GM19395 (cell line): ENCODE measurements at regions not wholly inside any gene's neighbourhood (a gene's known extent, or its start where the extent isn't known, plus 50 kb on each side); places are given as distances from the start of the nearest gene placed in this dataset.

Experiments
- ATAC-seq: cut with Tn5 transposase; IDR thresholded peaks from one replicate; pipeline ENCODE4 v1.9.1; 2021; ENCODE audit warnings: mild to moderate bottlenecking, moderate library complexity; ENCODE audit not compliant: unreplicated experiment

GRCh38 chr17:12429116-12429515 is 236.6 kb upstream of the MYOCD start:
- ATAC-seq = no peak

GRCh38 chr17:12431188-12431587 is 234.5 kb upstream of the MYOCD start:
- peak; percentile 88 for ATAC-seq

- no peak for ATAC-seq
These were observed 227.5 kb upstream of the MYOCD start for GRCh38 chr17:12438212-12438611.

DNA sequence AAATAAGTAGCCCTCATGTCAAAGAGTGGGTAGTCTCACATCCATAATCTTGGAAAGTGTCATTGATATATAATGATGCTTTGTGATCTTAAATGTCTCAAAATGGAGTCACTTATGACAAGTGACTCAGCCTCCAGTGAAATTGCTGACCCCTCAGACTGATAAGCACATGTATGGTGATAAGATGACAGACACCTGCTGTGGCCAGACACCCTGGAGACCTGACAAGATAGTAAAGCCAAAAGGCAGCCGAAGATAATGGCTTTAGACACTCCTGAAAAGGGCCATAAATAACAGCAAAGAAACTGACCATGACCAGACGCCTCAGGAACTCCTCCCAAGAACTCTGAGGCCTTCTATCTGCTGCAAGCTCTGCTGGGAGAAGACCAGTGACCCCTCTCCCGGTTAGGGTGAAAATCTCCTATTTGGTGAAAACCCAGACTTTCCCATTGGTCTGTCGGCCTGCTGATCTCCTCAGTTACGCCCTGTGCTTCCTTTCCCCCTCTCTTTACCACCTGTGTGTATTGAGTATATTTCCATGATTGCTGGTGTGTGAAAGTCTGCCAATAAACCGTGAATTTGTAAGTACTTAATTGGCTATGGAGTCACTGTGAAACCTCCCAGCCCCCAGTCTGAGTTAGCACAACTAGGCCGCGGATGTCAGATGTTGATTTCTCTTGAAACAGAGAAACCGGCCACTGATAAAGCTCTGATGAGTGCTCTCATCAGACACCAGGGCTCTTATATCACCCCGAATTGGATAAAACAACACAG is 226.7 kb upstream of the MYOCD start:
- ATAC-seq = no peak

- ATAC-seq = no peak
These were observed 220.4 kb upstream of the MYOCD start for GRCh38 chr17:12445331-12445730.

GRCh38 chr17:12457493-12457892 is 208.2 kb upstream of the MYOCD start:
- ATAC-seq = no peak

GRCh38 chr17:12459736-12460135 is 206.0 kb upstream of the MYOCD start:
- no peak for ATAC-seq

DNA sequence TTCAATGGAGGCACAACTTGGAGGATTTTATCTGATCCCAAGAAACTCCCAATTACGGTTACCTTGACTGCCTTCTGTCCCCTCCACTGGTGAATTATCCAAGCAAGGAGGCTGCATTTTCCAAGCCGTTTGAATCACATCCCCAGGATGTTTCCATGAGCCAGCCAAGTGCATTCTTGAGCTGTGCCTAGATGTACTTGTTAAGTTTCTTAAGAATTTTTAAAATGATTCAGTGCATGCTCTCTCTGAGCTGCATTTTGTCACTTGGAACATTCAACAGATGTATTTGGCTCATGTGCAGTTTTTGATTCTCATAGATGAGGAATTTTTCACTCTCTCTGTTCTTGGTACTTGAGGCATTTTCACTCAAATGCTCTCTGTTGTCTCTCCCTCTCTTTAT is 202.6 kb upstream of the MYOCD start:
- no peak for ATAC-seq

- no peak for ATAC-seq
These were observed 193.2 kb upstream of the MYOCD start for GRCh38 chr17:12472252-12473173.

DNA sequence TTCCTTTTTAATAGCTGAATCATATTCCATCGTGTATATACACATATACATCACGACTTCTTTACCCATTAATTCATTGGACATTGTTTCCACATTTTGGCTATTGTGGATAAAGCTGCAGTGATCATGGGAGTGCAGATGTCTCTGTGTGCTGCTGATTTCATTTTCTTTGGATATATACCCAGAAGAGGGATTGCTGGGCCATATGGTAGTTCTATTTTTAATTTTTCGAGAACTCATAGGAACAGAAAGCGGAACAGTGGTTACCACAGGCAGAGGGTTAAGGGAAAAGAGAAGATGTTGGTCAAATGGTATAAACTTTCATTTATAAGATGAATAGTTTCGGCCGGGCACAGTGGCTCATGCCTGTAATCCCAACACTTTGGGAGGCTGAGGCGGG is 187.4 kb upstream of the MYOCD start:
- no peak for ATAC-seq

- ATAC-seq = no peak
These were observed 180.3 kb upstream of the MYOCD start for GRCh38 chr17:12485361-12485906.

- no peak for ATAC-seq
These were observed 176.4 kb upstream of the MYOCD start for GRCh38 chr17:12489325-12489724.

DNA sequence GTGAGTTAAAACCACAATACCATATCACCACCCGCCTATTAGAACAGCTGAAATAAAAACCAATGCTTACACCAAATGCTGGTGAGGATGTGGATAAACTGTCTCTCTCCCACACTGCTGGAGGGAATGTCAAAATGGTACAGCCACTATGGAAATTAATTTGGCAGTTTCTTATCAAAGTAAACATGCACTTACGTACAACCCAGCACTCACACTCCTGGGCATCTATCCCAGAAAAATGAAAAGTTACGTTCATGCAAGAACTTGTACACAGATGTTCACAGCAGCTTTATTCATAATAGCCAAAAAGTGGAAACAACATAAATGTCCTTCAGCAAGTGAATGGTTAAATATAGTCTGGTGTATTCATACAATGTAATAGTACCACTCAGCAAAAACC is 173.2 kb upstream of the MYOCD start:
- no peak for ATAC-seq

- no peak for ATAC-seq
These were observed 159.8 kb upstream of the MYOCD start for GRCh38 chr17:12505866-12506265.

DNA sequence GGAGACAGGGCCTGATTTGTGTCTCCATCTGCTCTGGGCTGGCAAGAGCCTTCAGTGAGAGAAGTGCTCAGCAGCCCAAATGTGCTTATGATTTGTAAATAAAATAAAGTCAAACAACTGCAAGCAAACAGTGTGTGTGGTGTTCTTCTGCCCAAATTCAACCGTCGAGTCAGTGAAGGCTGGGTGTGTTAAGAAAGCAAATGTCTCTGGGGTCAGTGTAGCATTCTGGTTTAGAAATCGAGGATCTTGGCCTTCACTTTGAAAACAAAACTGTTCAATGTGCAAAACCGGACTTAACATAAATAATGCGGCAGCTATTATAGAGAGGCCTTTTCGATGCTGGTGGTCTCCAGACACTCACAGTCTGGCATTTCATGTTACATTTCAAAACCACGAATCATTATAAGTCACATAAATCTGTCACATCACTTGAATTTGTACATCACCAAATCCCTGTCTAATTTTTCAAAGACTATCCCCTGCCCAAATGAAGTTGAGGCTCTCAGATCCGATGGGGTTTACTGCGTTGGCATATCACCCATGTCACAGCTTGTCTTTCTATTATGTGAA is 158.6 kb upstream of the MYOCD start:
- no peak for ATAC-seq

- no peak for ATAC-seq
These were observed 155.9 kb upstream of the MYOCD start for GRCh38 chr17:12509801-12510200.

DNA sequence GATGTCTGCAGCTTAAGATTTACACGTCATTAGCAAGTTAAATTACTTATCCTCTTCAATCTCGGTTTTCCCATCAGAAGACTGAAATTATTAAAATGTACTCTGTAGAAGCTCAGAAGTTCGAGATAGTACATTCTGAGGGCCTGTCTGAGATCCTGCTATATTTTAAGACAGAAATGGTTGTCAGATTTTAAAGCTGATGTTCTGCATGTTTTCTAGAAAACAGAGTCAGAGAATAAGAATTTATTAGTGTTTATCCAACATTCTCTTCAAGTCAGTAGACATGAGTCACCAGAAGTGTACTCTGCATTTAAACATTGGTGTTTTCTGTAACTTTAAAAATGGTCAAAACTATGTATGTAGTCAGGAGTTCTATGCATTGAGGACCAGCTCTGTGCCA is 155.2 kb upstream of the MYOCD start:
- no peak for ATAC-seq

- ATAC-seq = no peak
These were observed 152.9 kb upstream of the MYOCD start for GRCh38 chr17:12512694-12513355.

DNA sequence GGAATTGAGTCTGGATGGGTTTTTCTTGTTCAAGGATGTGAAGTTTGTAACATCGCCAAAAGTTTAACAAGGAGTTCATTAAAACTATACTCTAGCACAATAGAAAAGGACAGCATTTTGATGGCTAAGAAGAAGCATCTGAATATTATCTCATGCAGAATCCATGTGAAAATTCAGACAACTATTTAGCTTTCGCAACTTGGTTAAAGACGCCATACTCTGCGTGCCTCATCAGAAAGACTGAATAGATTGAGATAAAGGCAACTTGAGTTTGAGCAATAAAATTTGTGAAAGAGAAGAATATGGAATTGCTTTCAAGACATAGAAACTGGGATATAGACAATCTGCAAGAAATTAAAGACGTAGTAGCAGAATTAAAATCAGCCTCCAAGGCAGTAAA is 151.1 kb upstream of the MYOCD start:
- no peak for ATAC-seq

DNA sequence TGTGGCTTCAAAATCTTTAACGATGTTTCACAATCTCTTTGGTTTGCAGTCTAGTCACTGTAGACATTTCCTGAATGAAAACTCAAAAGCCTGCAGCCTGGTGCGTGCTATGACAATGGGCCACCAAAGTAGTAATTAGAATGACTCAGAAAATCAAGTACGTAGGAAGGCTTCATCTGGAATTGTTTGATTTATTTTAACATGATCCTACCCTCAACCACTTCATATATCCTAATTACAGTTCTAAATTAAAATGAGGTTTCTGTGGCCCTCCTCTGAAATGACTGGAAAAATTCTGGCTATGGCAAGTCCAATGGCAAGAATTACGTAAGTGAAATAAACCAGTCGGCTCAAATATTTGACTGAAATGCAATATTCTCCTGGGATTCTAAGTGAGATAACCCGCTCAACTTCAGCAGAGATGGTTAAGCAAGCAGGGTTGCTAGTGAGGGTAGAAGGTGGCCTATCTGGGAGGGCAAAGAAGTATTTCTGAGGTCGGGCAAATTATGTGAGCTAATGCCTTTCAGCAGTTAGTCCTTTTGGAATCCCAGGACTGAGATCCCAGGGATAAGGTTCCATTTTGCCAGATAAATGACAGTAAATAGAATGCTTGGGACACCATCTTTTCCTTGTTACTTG is 145.6 kb upstream of the MYOCD start:
- no peak for ATAC-seq
